Common myeloid progenitor, CD34-positive (primary cell): ENCODE measurements at regions not wholly inside any gene's neighbourhood (a gene's known extent, or its start where the extent isn't known, plus 50 kb on each side); places are given as distances from the start of the nearest gene placed in this dataset.

ENCODE experiments used
- CTCF ChIA-PET: fragments of 350-600 bp; sonication (Branson Sonifier 250); formaldehyde crosslinking; loops from one replicate; lab custom pipeline; 2021; ENCODE audit warnings: antibody characterized with exemption; lab: Charles Lee
- POLR2A ChIA-PET: fragments of 350-600 bp; sonication (Branson Sonifier 250); formaldehyde crosslinking; loops from one replicate; lab custom pipeline; 2021; ENCODE audit warnings: antibody characterized with exemption; lab: Charles Lee
- DNase-seq, 3 donors: peaks; one replicate each; pipeline versions ENCODE4 v3.0.0 to v3.0.0-alpha.2; 2013
- H3K27ac ChIP-seq, 2 experiments: 1 replicate in 1 of 2; 2 replicates in 1 of 2; pipeline ENCODE4 v1.7.0; 2013; ENCODE audit warnings: inconsistent platforms in 2 of 2, low read length in 2 of 2, mild to moderate bottlenecking in 2 of 2, low read depth in 1 of 2, moderate library complexity in 1 of 2; ENCODE audit not compliant: severe bottlenecking in 2 of 2, insufficient read depth in 1 of 2, poor library complexity in 1 of 2
- H3K27me3 ChIP-seq, 5 experiments: replicated peaks in 2 of 5; 1 replicate in 3 of 5; 2 replicates in 2 of 5; pipeline versions ENCODE4 v1.6.1 to v1.7.0; 2013; ENCODE audit warnings: low read length in 4 of 5, mild to moderate bottlenecking in 2 of 5, moderate library complexity in 2 of 5, inconsistent platforms in 1 of 5; ENCODE audit not compliant: insufficient read depth in 5 of 5, control insufficient read depth in 4 of 5
- H3K36me3 ChIP-seq, 4 experiments: 1 replicate in 2 of 4; 2 replicates in 2 of 4; pipeline versions ENCODE4 v1.6.1 to v1.7.0; 2013; ENCODE audit warnings: low read length in 3 of 4, control low read depth in 1 of 4, mild to moderate bottlenecking in 1 of 4; ENCODE audit not compliant: control insufficient read depth in 4 of 4, insufficient read depth in 4 of 4
- H3K4me1 ChIP-seq, 4 experiments: 1 replicate in 3 of 4; 2 replicates in 1 of 4; pipeline versions ENCODE4 v1.6.1 to v1.7.1; 2013; ENCODE audit warnings: low read length in 3 of 4, mild to moderate bottlenecking in 3 of 4, control low read depth in 1 of 4, inconsistent platforms in 1 of 4, moderate library complexity in 1 of 4; ENCODE audit not compliant: control insufficient read depth in 4 of 4, insufficient read depth in 4 of 4; ENCODE audit errors: control extremely low read depth in 1 of 4
- H3K4me3 ChIP-seq, 7 experiments: 1 replicate in 4 of 7; 2 replicates in 3 of 7; pipeline versions ENCODE4 v1.5.1 to v1.7.0; 2013; ENCODE audit warnings: mild to moderate bottlenecking in 7 of 7, low read length in 6 of 7, moderate library complexity in 6 of 7, inconsistent platforms in 2 of 7, low read depth in 2 of 7, control low read depth in 1 of 7; ENCODE audit not compliant: insufficient read depth in 4 of 7, control insufficient read depth in 1 of 7; ENCODE audit errors: extremely low read depth in 1 of 7
- H3K9me3 ChIP-seq, 5 experiments: 1 replicate in 4 of 5; 2 replicates in 1 of 5; pipeline versions ENCODE4 v1.6.1 to v1.7.1; 2013; ENCODE audit warnings: low read length in 4 of 5, mild to moderate bottlenecking in 2 of 5, inconsistent platforms in 1 of 5, low read depth in 1 of 5, moderate library complexity in 1 of 5; ENCODE audit not compliant: control insufficient read depth in 4 of 5, insufficient read depth in 2 of 5; ENCODE audit errors: control extremely low read depth in 1 of 5
- WGBS: methylation state at CpG from one replicate; pipeline ENCODE4 v1.1.5; 2013; ENCODE audit not compliant: insufficient coverage; 5-methylcytosine and 5-hydroxymethylcytosine counted together

DNA sequence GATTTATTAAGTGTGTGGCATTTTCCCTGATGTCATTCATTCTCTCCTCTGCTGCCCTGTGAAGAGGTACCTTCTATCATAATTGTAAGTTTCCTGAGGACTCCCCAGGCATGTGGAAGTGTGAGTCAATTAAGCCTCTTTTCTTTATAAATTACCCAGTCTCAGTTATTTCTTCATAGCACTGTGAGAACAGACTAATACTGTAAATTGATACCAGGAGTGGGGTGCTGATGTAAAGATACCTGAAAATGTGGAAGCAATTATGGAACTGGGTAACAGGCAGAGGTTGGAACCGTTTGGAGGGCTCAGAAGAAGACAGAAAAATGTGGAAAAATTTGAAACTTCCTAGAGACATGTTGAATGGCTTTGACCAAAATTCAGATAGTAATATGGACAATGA is 711.8 kb upstream of the GRM3 start:
- ChIA-PET CTCF (no interaction called here), POLR2A (no interaction called here)
- no peaks in the 10 kb centered on the region for H3K27me3 ChIP-seq
- H3K4me3 ChIP-seq = no peak overlapping the region
- no peaks in the 10 kb centered on the region for H3K4me1 ChIP-seq
- H3K9me3 ChIP-seq = peaks cover 0 to 9% (median 0%) of the 10 kb centered on the region in 5 experiments
- no peak overlapping the region for H3K27ac ChIP-seq
- WGBS = 100% methylated on average over 1 of the region's 1 CpG
- no peak for DNase-seq
- no peaks in the 10 kb centered on the region for H3K36me3 ChIP-seq

GRCh38 chr7:85928500-85928899 is 715.2 kb upstream of the GRM3 start:
- WGBS = 67% methylated on average over 2 of the region's 2 CpGs
- no peak overlapping the region for H3K4me3 ChIP-seq
- H3K27ac ChIP-seq = no peak overlapping the region
- CTCF ChIA-PET = no interaction called here
- POLR2A ChIA-PET = no interaction called here
- no peak for DNase-seq
- H3K9me3 ChIP-seq = peaks cover 0 to 6% (median 0%) of the 10 kb centered on the region in 5 experiments
- H3K27me3 ChIP-seq = no peaks in the 10 kb centered on the region
- H3K4me1 ChIP-seq = no peaks in the 10 kb centered on the region
- no peaks in the 10 kb centered on the region for H3K36me3 ChIP-seq

DNA sequence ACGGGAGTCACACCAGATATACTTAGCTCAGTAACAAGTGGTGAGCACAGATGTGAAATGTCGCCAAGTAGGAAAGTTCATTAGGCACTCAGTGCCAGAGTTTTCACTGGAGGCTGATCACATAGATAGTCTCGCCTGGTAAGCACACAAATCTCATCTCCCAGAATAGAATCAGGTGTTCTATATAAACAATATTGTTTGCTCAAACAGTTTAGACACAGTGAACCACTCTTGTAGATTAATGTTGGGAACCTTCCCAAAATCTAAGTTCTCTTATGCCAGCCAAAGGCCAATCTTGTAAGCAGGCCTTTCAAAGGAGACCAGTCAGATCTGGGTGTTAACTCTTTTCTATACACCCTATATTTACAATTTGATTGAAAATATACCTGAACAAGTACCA is 716.5 kb upstream of the GRM3 start:
- 100% methylated on average over 2 of the region's 3 CpGs for WGBS
- Histone ChIP-seq H3K9me3 (peaks cover 0 to under 1% (median 0%) of the 10 kb centered on the region in 5 experiments), H3K36me3 (no peaks in the 10 kb centered on the region), H3K27ac (no peak overlapping the region), H3K4me3 (no peak overlapping the region), H3K4me1 (no peaks in the 10 kb centered on the region), H3K27me3 (no peaks in the 10 kb centered on the region)
- ChIA-PET CTCF (interaction anchor here (0.6 to 0.8 kb wide), 3 partner anchors 9 to 1780 kb away, joined by 3 to 4 read pairs (median 3); no protein-coding TSS in a partner anchor), POLR2A (no interaction called here)
- no peak for DNase-seq

DNA sequence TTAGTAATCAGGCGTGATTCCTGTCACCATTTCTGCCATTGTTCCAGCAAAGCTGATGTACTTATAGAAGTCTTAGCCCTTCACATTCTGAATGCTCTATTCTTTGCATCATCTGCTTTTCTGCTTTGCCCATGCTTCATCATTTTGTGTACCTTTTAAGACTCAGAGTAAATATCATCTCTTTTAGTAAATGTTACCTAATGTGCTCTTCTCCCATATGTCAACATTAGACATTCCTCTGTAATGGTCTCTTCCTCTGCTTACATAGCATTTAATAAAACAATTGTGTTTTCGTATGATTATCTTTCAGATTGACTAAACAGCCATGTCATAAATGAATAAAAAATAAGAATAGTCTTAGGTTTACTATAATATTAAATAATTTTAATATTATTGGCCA is 719.6 kb upstream of the GRM3 start:
- Histone ChIP-seq H3K27me3 (no peaks in the 10 kb centered on the region), H3K4me1 (no peaks in the 10 kb centered on the region), H3K9me3 (no peaks in the 10 kb centered on the region), H3K27ac (no peak overlapping the region), H3K4me3 (no peak overlapping the region), H3K36me3 (no peaks in the 10 kb centered on the region)
- ChIA-PET CTCF (no interaction called here), POLR2A (no interaction called here)
- no peak for DNase-seq
- 100% methylated on average over 1 of the region's 2 CpGs for WGBS

GRCh38 chr7:85916016-85916415 is 727.7 kb upstream of the GRM3 start:
- Histone ChIP-seq H3K36me3 (no peaks in the 10 kb centered on the region), H3K27me3 (no peaks in the 10 kb centered on the region), H3K4me3 (no peak overlapping the region), H3K9me3 (no peaks in the 10 kb centered on the region), H3K27ac (no peak overlapping the region), H3K4me1 (no peaks in the 10 kb centered on the region)
- CTCF ChIA-PET = no interaction called here
- DNase-seq = no peak
- POLR2A ChIA-PET = no interaction called here

DNA sequence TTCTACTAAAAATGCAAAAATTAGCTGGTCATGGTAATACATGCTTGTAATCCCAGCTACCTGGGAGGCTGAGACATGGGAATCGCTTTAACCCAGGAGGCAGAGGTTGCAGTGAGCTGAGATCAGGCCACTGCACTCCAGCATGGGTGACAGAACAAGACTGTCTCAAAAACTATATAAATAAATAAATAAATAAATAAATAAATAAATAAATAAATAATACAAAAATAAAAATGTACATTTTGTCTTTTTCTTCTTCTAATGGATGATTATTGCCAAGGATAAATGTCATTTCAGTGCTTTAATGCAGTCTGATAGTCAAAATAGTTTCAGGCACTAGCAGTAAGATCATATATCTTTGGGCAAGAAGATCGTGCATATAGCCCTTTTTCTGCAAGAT is 727.6 kb upstream of the SEMA3D start:
- ChIA-PET CTCF (no interaction called here), POLR2A (no interaction called here)
- WGBS = no CpG with 5 or more reads among the region's 2 CpGs
- no peak overlapping the region for H3K27ac ChIP-seq
- H3K4me3 ChIP-seq = no peak overlapping the region
- no peaks in the 10 kb centered on the region for H3K9me3 ChIP-seq
- H3K27me3 ChIP-seq = no peaks in the 10 kb centered on the region
- no peaks in the 10 kb centered on the region for H3K4me1 ChIP-seq
- H3K36me3 ChIP-seq = no peaks in the 10 kb centered on the region
- no peak for DNase-seq

DNA sequence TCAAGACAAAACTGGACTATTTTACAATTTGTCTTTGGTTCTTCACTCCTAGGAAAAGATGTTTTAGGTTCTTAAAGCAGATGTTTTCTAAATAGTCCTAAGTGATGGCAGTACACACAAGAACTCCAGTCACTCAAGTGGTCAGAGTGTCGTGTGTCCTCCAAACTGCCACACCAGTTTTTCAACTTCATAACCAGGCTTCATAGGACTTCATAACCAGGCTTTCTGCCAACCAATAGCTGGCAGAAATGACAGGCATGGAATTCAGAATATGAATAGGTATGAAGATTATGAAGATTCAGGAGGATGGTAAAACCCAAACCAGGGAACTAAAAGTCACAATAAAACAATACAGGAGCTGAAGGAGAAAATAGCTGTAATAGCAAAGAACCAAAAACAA is 721.2 kb upstream of the SEMA3D start:
- H3K36me3 ChIP-seq = no peaks in the 10 kb centered on the region
- no peak overlapping the region for H3K27ac ChIP-seq
- H3K4me3 ChIP-seq = no peak overlapping the region
- no CpG with 5 or more reads among the region's 1 CpG for WGBS
- DNase-seq = no peak
- no peaks in the 10 kb centered on the region for H3K27me3 ChIP-seq
- H3K4me1 ChIP-seq = no peaks in the 10 kb centered on the region
- CTCF ChIA-PET = no interaction called here
- POLR2A ChIA-PET = no interaction called here
- H3K9me3 ChIP-seq = no peaks in the 10 kb centered on the region
